ENCODE measurements at regions not wholly inside any gene's neighbourhood (a gene's known extent, or its start where the extent isn't known, plus 50 kb on each side); places are given as distances from the start of the nearest gene placed in this dataset.

DNA sequence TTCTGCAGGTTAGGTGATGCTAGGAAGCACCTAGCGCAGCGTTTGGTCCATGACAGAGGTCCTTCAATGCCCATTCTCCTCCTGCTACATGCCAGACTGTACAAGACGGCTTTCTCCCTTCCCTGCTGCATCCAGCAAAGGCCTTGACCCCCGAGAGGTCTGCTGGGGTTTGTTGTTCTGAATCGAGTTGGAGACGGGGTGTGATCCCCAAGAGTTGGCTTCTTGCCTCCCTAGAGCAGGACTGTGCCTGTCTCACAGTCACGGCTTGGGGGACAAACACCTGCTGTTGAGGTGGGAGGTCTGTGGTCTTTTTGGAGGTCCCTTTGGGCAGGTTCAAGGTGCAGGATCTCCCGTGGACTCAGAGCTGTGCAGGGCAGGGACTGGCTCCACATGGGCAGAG is 352.3 kb upstream of the B3GAT1 start:
- DNase-seq (ENCODE audit: low read depth in 2 of 2) = no peak

DNA sequence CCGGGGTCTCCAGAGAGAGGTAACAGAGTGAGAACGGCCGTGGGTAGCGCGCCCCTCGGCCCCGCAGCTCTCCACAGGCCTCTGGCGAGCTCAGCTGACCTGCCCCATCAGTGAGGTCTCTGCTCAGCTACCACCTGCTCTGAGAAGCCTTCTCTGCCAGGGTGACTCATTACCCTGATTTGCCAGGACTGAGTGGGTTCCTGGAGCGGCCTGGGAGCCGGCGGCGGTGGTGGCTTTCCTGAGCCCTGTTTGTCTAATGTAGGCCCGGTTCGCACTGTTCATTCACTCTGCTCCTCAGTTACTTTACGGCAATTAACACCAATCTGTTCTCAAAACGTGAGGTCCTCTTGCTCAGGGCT is 351.0 kb upstream of the B3GAT1 start:
- DNase-seq (ENCODE audit: low read depth in 2 of 2) = no peak

DNA sequence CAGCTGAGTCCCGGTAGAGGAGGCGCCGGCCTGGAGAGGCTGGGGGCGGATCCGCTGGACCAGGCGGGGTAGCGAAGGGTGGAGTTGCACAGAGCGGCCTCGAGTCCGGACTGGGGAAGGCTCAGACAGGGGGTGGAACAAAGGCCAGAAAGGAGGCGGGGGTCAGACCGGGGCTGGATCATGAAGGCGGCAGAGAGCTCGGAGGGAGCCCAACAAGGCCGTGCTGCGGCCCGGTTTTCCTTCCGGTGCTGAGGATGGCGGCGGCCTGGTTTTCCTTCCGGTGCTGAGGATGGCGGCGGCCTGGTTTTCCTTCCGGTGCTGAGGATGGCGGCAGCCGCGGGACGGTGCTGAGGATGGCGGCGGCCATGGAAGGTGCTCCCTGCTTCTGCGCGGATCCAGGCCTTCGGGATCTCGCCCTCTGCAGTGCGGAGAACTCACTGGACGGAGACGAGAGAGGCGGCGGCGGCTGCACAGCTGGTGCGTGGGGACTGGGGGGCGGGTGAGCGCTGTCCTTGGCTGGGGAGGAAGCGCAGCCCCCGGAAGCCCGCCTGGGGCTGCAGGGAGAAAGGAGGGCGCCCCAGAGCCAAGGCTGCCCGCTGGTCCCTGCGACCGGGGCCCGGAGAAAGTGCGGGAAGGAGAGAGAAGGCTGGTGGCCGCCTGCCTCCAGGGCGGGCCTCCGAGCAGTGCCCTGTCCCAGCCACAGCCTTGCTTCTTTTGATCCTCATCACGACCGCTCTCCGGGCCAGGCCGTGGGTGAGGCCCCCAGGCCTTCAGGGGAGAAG is 350.4 kb upstream of the B3GAT1 start:
- DNase-seq (ENCODE audit: low read depth in 2 of 2) = no peak

- no peak for DNase-seq (ENCODE audit: low read depth in 2 of 2)
Observed at GRCh38 chr11:134761926-134762247, 349.8 kb upstream of the B3GAT1 start.

DNA sequence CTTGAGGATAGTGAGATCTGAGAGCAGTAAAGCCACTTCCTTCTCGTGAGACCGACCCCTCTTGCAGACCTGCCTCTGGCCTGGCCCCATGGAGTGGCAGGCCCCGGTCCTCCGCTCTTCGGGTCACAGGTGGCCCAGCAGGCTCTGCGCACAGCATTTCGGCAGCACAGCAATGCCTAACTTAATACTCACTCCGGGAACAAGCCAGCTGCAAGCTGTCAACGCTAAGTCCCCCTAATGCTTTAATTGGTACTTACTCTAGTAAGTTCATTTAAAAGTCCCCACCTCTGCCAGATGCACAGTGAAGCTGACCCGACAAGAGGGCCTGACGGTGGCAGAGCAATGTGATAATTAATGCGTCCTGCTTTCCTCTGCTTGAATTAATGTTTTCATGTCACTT is 349.3 kb upstream of the B3GAT1 start:
- no peak for DNase-seq (ENCODE audit: low read depth in 2 of 2)

- no peak for DNase-seq (ENCODE audit: low read depth in 2 of 2)
Observed at GRCh38 chr11:134760957-134761356, 348.9 kb upstream of the B3GAT1 start.

- no peak for DNase-seq (ENCODE audit: low read depth in 2 of 2)
Observed at GRCh38 chr11:134760299-134760698, 348.3 kb upstream of the B3GAT1 start.

DNA sequence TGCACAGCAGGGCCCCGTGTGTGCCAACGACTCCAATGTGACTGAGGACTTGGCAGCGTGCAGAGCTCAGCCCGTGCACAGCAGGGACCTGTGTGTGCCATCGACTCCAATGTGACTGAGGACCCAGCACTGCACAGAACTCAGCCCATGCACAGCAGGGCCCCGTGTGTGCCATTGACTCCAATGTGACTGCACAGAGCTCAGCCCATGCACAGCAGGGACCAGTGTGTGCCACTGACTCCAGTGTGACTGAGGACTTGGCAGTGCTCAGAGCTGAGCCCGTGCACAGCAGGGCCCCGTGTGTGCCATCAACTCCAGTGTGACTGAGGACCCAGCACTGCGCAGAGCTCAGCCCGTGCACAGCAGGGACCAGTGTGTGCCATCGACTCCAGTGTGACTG is 347.8 kb upstream of the B3GAT1 start:
- DNase-seq (ENCODE audit: low read depth in 2 of 2) = no peak

- no peak for DNase-seq (ENCODE audit: low read depth in 2 of 2)
Observed at GRCh38 chr11:134759274-134759673, 347.2 kb upstream of the B3GAT1 start.

GRCh38 chr11:134758342-134758931 is 346.4 kb upstream of the B3GAT1 start:
- no peak for DNase-seq (ENCODE audit: low read depth in 2 of 2)

DNA sequence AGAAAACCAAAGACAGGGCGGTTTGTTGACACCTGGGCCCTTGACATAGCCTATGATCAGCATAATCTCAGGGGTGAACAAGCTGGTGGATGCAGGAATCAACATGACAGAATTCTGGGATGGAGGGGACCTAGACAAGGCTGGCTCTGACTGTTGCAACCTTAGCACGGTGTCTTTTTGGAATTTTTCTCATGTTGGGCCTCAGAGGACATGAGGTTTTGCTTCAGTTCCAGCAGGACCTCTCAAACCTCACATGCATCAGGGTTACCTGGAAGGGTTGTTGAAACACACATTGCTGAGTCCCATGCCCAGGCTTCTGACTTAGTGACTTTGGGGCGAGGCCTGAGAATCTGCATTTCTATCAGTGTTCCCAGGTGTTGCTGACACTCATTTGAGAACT is 345.6 kb upstream of the B3GAT1 start:
- DNase-seq (ENCODE audit: low read depth in 2 of 2) = no peak

GRCh38 chr11:134756811-134757540 is 344.9 kb upstream of the B3GAT1 start:
- DNase-seq (ENCODE audit: low read depth in 2 of 2) = no peak

DNA sequence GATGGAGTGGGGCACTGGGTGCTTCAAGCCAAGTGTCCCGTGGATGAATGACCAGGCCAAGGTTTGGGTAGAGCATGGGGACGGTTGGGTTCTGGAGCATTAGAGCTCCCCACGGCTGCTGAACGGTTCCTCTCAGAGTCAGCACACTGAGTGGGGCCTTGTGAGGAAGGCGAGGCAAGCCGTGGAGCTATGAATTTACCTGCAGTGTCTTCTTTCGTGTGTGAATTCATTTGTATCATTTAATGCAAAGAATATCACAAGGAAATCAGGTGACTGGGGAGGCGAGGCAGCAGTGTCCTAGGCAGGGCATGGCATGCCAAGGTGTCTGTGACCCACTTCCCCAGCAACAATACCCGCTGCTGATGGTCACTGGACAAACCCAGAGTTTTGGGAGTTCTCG is 343.5 kb upstream of the B3GAT1 start:
- DNase-seq (ENCODE audit: low read depth in 2 of 2) = no peak

DNA sequence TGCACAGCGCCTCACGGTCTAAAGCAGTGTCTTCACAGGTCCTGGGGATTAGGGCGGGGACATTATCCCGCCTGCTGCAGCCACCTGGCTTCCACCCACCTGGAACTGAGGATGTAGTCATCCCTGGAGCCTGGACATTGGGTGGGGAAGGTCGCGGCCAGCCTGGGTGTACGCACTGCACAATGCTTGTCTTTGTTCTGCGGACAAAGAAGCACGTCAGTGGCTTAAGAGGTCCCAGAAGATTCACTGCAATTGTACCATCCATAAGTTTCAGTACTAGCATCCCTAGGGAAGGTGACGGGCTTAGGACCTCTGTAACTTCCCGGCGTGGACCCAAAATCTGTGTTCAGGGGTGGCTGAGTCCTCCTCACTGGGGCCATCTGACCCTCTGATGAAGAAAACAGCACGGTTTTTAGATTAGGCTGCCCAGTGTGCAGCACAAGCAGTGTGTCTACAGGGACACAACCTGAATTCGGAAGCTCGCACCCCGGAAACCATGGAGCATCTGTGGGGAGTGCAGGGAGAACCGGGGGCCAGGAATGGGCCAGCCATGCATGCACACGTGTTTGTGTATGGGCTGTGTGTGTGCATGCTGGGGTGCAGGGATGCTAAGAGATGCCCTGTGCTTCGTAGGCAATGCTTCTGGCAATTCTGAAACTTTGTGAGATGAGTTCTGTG is 342.6 kb upstream of the B3GAT1 start:
- DNase-seq (ENCODE audit: low read depth in 2 of 2) = no peak

DNA sequence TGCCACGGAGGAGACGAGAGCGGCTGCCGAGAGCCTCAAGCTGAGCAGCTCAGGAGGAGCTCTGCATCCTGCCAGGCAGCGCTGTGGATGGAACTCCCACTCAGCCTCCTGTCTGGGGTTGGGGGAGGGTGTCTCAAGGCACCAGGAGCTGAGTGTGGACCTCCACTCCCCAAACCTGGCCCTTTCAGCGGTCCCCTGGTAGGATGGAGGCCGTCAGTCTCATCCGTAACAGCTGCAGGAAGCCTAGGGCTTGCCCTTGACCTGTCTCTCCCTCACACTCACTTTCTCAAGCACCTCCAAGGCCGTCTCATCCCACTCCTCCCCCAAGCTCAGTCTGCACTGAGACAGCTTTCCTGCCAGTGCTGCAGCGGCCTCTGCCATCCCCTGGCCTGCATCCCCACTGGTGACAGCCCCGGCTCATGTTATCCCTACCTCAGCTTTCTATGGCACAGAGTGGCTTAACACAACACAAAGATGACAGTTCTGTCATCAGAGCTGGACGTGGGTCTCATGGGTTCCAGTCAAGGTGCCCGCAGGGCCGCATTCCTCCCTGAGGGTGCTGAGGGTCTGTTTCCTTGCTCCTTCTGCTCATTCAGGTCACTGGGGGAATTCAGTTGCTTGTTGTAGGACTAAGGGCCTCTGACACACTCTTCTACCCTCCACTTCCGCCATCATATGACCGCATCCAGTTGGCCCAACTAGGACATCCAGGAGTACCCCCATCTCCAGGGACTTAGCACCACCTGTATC is 341.9 kb upstream of the B3GAT1 start:
- no peak for DNase-seq (ENCODE audit: low read depth in 2 of 2)

DNA sequence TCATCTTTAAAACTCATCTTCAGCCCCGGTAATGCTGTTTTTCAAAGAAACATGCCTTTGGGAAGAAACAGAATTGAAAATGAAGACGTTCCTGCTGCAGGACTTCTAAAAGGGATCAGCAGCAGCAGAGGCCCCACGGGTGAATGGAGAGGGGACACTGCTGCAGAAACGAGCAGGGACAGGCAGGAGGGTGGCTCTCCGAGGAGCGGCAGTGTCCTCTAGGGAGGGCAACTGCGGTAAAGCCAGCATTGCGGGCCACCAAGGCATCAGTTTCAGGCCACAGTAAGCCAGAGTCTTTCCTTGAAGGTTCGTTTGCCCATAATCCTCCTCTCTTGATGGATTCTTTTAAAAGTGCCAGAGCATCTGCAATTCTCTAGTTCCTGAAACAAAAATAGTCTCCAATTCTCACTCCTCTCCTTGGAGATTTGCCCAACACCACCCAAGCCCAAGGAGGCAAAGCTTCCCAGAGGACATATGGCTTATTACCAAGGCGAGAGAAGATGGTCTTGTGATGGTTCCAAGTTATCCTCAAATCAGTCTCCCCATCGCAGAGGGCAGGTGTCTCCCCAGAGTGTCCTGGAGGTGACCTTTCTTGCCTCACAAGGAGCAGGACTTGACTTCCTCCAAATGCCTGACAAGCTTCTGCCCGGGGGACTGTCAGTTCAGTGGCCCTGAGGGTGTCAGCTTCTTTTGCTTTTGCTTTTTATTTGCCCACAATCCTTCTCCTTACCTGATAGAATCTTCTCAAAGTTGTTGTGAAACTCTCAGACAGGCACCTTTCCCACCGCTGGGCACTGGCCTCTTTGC is 341.1 kb upstream of the B3GAT1 start:
- no peak for DNase-seq (ENCODE audit: low read depth in 2 of 2)

- DNase-seq (ENCODE audit: low read depth in 2 of 2) = no peak
Observed at GRCh38 chr11:134752526-134752925, 340.5 kb upstream of the B3GAT1 start.

DNA sequence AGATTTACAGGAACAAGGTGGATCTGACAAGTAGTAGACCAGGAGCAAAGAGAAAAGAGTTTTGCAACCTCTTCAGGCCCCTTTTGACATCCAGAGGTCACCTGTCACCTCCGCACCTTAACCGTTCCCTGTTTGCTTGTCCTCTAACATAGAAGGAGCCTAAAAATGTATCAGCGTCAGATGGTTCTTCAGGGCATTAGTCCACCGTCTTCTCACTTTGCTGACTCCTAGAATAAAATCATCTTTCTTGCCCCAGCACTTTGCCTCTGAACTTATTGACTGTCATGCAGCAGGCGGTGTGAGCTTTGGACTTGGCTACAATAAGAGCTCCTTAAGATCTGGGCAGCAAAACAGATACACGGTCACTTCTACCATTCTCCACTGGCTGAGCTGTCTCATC is 339.7 kb upstream of the B3GAT1 start:
- no peak for DNase-seq (ENCODE audit: low read depth in 2 of 2)

DNA sequence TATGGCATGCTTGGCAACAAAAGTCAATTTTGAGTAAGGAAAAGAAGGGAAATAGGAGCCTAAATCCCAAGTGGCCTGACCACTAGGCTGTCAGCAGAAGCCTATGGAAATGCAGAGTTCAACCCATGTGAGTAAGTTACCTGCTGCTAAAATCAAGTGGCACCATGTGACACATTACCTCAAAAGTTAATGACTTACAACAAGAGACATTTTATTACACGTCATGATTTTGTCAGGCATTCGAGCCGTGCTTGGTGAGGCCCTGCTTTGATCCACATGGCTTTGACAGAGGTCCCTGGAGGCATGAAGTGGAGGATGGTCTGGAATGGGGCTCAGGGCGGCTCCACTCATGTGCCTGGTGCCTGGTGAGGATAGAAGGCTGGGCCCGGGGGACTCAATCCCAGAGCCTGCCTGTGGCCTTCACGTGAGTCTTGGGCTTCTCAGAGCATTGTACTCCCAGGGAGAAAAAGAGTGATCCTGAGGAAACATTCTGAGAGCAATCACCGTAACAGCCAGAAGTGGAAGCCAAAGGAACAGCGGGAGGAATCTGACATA is 339.1 kb upstream of the B3GAT1 start:
- DNase-seq (ENCODE audit: low read depth in 2 of 2) = no peak

GRCh38 chr11:134750619-134751018 is 338.6 kb upstream of the B3GAT1 start:
- no peak for DNase-seq (ENCODE audit: low read depth in 2 of 2)

Measured in stimulated activated CD8-positive, alpha-beta memory T cell treated with anti-CD3 and anti-CD28 coated beads, Interleukin-2, amount 100 ng/mL, for 1 hour (primary cell).